HepG2 (cell line): ENCODE measurements at regions not wholly inside any gene's neighbourhood (a gene's known extent, or its start where the extent isn't known, plus 50 kb on each side); places are given as distances from the start of the nearest gene placed in this dataset.

ENCODE experiments used
- ATAC-seq: fragments of 200-7000 bp; cut with Tn5 transposase; 3 replicates; pipeline ENCODE4 v1.9.1; 2020; ENCODE audit warnings: mild to moderate bottlenecking, moderate library complexity
- BruUV-seq: library from RNA; stranded (reverse); fragments of 400-500 nt; replicated peaks from 2 replicates; lab custom pipeline; 2021; lab: Mats Ljungman, UMichigan
- CTCF ChIA-PET: fragments of 300-600 bp; formaldehyde crosslinking; extraction: SDS; loops from one replicate; lab custom pipeline; 2021; ENCODE audit warnings: low total read pairs, inconsistent platforms, low intra/inter-chr PET ratio; lab: Yijun Ruan, JAX
- POLR2A ChIA-PET: fragments of 350-600 bp; sonication (Branson Sonifier 250); formaldehyde crosslinking; loops from one replicate; lab custom pipeline; 2020; ENCODE audit warnings: antibody characterized with exemption, inconsistent platforms; lab: Yijun Ruan, JAX
- DNase-seq: peaks from one replicate; pipeline ENCODE4 v3.0.0-alpha.2; 2015; ENCODE audit warnings: low spot score
- FAIRE-seq: peaks from 3 replicates; lab custom pipeline; 2011; peaks lifted over from hg19 to GRCh38; lab: Jason Lieb, UNC
- H2AFZ ChIP-seq: one replicate; pipeline ENCODE4 v1.6.1; 2011; ENCODE audit warnings: low read length, inconsistent platforms
- H3K27ac ChIP-seq: fragments of 300-600 bp; 3 replicates; pipeline ENCODE4 v1.8.0; 2011; ENCODE audit warnings: mixed run types, mild to moderate bottlenecking, mixed read lengths, low read length, inconsistent platforms; ENCODE audit not compliant: insufficient read depth; ENCODE audit errors: extremely low read length
- H3K27me3 ChIP-seq, 2 experiments: fragments of 200-600 bp in 1 of 2; 2 replicates in 1 of 2; 3 replicates in 1 of 2; pipeline versions ENCODE4 v1.6.0 to v1.8.0; 2011; ENCODE audit warnings: low read length in 2 of 2, mild to moderate bottlenecking in 2 of 2, moderate library complexity in 2 of 2, inconsistent platforms in 1 of 2; ENCODE audit not compliant: insufficient read depth in 2 of 2, control insufficient read depth in 1 of 2
- H3K36me3 ChIP-seq, 2 experiments: fragments of 200-600 bp in 1 of 2; replicated peaks in 1 of 2; 2 replicates in 1 of 2; 3 replicates in 1 of 2; pipeline versions ENCODE4 v1.5.1 to v1.8.0; 2011; ENCODE audit warnings: low read length in 2 of 2, inconsistent platforms in 1 of 2; ENCODE audit not compliant: insufficient read depth in 2 of 2, control insufficient read depth in 1 of 2
- H3K4me1 ChIP-seq: 2 replicates; pipeline ENCODE4 v1.5.1; 2012; ENCODE audit warnings: low read length, inconsistent platforms; ENCODE audit not compliant: insufficient read depth
- H3K4me2 ChIP-seq: 2 replicates; pipeline ENCODE4 v1.6.0; 2011; ENCODE audit warnings: low read depth, low read length, inconsistent platforms
- H3K4me3 ChIP-seq, 3 experiments: fragments of 200-600 bp in 1 of 3; sonication (generic), shearing (Covaris generic) in 1 of 3; replicated peaks in 1 of 3; 2 replicates each; pipeline ENCODE4 v1.5.1; 2011 to 2016; ENCODE audit warnings: low read length in 3 of 3, inconsistent platforms in 2 of 3, low read depth in 2 of 3, mild to moderate bottlenecking in 2 of 3, control low read depth in 1 of 3, mixed read lengths in 1 of 3; ENCODE audit not compliant: insufficient read depth in 1 of 3
- H3K79me2 ChIP-seq: one replicate; pipeline ENCODE4 v1.6.1; 2011; ENCODE audit warnings: low read length, inconsistent platforms; ENCODE audit not compliant: insufficient read depth
- H3K9ac ChIP-seq: 2 replicates; pipeline ENCODE4 v1.6.0; 2011; ENCODE audit warnings: mild to moderate bottlenecking, low read depth, low read length, inconsistent platforms; ENCODE audit not compliant: insufficient read depth
- H3K9me3 ChIP-seq: 2 replicates; pipeline ENCODE4 v1.5.1; 2012; ENCODE audit warnings: mild to moderate bottlenecking, low read length
- H4K20me1 ChIP-seq: 2 replicates; pipeline ENCODE4 v1.6.0; 2011; ENCODE audit warnings: inconsistent platforms, mild to moderate bottlenecking, low read length, moderate library complexity; ENCODE audit not compliant: insufficient read depth
- ATAD3A ChIP-seq: sonication (generic); formaldehyde crosslinking; IDR thresholded peaks from 2 replicates; pipeline ENCODE4 v1.4.0; 2020; ENCODE audit warnings: missing genetic modification reagents
- CC2D1A ChIP-seq: sonication (generic); formaldehyde crosslinking; IDR thresholded peaks from 2 replicates; pipeline ENCODE4 v1.8.1; 2023; ENCODE audit warnings: mild to moderate bottlenecking, missing genetic modification reagents
- DR1 ChIP-seq: sonication (generic); formaldehyde crosslinking; IDR thresholded peaks from 2 replicates; pipeline ENCODE4 v1.8.0; 2021; ENCODE audit warnings: mild to moderate bottlenecking, missing genetic modification reagents, inconsistent platforms
- GTF3A ChIP-seq: sonication (generic); formaldehyde crosslinking; conservative IDR thresholded peaks from 2 replicates; pipeline ENCODE4 v1.4.0; 2020; ENCODE audit warnings: mild to moderate bottlenecking, missing genetic modification reagents
- KAT2B ChIP-seq: fragments of 150-350 bp; IDR thresholded peaks from 2 replicates; pipeline ENCODE4 v1.6.1; 2014; ENCODE audit warnings: low read depth, low read length, borderline replicate concordance
- KLF13 ChIP-seq: sonication (generic); formaldehyde crosslinking; IDR thresholded peaks from 2 replicates; pipeline ENCODE4 v1.4.0; 2020; ENCODE audit warnings: mild to moderate bottlenecking, missing genetic modification reagents
- MBD4 ChIP-seq: IDR thresholded peaks from 2 replicates; pipeline ENCODE4 v1.6.1; 2012; ENCODE audit warnings: low read length, inconsistent platforms, borderline replicate concordance
- ZFP1 ChIP-seq: IDR thresholded peaks from 2 replicates; pipeline ENCODE4 v1.6.1; 2016
- ZNF629 ChIP-seq: sonication (generic); formaldehyde crosslinking; conservative IDR thresholded peaks from 2 replicates; pipeline ENCODE4 v1.5.0; 2020; ENCODE audit warnings: missing genetic modification reagents
- ZNF883 ChIP-seq: sonication (generic); formaldehyde crosslinking; IDR thresholded peaks from 2 replicates; pipeline ENCODE4 v1.5.1; 2020; ENCODE audit warnings: mild to moderate bottlenecking, missing genetic modification reagents; ENCODE audit errors: not compliant biosample characterization
- WGBS: methylation state at CpG from one replicate; pipeline ENCODE4 v1.1.6; 2017; ENCODE audit warnings: low lambda C conversion rate; 5-methylcytosine and 5-hydroxymethylcytosine counted together
- in situ Hi-C: cut with HindIII; loops from 2 replicates; pipeline ENCODE4 v1.10.0; 2017; ENCODE audit warnings: low pct_unique_long_range_greater_than_20kb; ENCODE audit not compliant: extremely low pct_ligation_motif_present
- intact Hi-C: fragments of 100-400 bp; cut with micrococcal nuclease; formaldehyde crosslinking; loops from one replicate; pipeline ENCODE4 v1.10.0; 2022; ENCODE audit not compliant: unreplicated experiment
- TF ChIP-seq, protein P1 (sequence below): sonication (generic); IDR thresholded peaks from 2 replicates; pipeline ENCODE4 v1.6.1; 2016; ENCODE audit warnings: low read depth, borderline replicate concordance
- TF ChIP-seq, protein P2 (sequence below): sonication (generic); formaldehyde crosslinking; IDR thresholded peaks from 2 replicates; pipeline ENCODE4 v1.5.1; 2020; ENCODE audit warnings: mild to moderate bottlenecking, moderate library complexity, missing genetic modification reagents
- TF ChIP-seq, protein P3 (sequence below): sonication (generic); formaldehyde crosslinking; IDR thresholded peaks from 2 replicates; pipeline ENCODE4 v1.8.1; 2022; ENCODE audit warnings: mild to moderate bottlenecking, missing genetic modification reagents
- TF ChIP-seq, protein P4 (sequence below): sonication (generic); formaldehyde crosslinking; IDR thresholded peaks from 2 replicates; pipeline ENCODE4 v1.8.0; 2023; ENCODE audit warnings: mild to moderate bottlenecking, missing genetic modification reagents
- TF ChIP-seq, protein P5 (sequence below): IDR thresholded peaks from 2 replicates; pipeline ENCODE4 v1.6.1; 2016; ENCODE audit warnings: missing compliant biosample characterization, missing genetic modification reagents, borderline replicate concordance

DNA sequence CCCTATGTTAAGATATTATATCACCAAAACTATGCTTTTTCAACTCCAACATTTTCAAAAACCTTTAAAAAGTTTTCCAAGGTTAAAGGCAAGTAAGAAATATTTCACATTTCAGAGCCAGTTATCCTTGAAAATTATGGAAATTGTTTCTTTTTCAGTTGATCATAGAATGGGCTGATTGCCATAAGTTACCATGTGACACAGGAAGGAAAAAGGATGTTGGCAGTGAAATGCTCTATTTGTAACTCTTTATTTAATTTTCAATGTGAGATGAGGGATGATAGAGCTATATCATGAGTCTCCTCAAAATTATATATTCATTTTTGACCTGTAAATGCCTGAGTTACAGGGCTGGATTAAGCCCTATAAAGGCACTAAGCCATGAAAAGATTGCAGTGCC lies 93.0 kb upstream of the PLS3 start:
- H3K27ac ChIP-seq, result no peak overlapping the region
- DNase-seq (no peak), FAIRE-seq (no peak), ATAC-seq (no peak)
- H3K4me2 ChIP-seq, result no peak overlapping the region
- no peak overlapping the region for H2AFZ ChIP-seq
- H3K4me3 ChIP-seq, result no peak overlapping the region
- H4K20me1 ChIP-seq, result no peaks in the 10 kb centered on the region
- H3K79me2 ChIP-seq, result no peaks in the 10 kb centered on the region
- no peaks in the 10 kb centered on the region for H3K9me3 ChIP-seq
- BruUV-seq, result no TSS peak
- intact Hi-C loops (no loop called here), in situ Hi-C loops (no loop called here)
- no peaks in the 10 kb centered on the region for H3K4me1 ChIP-seq
- no peaks in the 10 kb centered on the region for H3K27me3 ChIP-seq
- POLR2A ChIA-PET, result no interaction called here
- H3K36me3 ChIP-seq, result no peaks in the 10 kb centered on the region
- no peak overlapping the region for H3K9ac ChIP-seq
- CTCF ChIA-PET, result no interaction called here
- TF ChIP-seq KLF13 (no peak), ZNF883 (CRISPR knock-in tag) (no peak), DR1 (CRISPR knock-in tag) (no peak)
- TF ChIP-seq, all 625 proteins: peak for 0

DNA sequence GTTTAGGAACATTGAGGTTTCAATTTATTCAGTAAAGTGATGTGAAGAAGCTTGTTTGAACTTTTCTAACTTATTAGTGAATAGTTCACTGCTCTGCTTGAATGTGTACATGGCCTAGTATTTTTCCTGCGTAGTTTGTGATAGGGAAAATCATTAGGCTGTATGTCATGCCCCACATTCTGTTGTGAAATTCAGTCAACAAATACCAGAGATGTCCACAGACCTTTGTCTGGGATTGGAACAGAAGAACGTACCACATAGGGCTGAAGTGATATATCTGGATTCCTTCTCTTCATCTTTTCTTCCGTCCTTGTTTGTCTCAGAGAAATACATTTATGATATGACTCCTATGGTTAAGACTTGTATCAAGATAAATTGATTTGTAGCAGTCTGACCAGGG lies 88.8 kb upstream of the PLS3 start:
- in situ Hi-C loops (no loop called here), intact Hi-C loops (no loop called here)
- CTCF ChIA-PET, result no interaction called here
- Histone ChIP-seq H3K27me3 (no peaks in the 10 kb centered on the region), H4K20me1 (no peaks in the 10 kb centered on the region), H3K36me3 (no peaks in the 10 kb centered on the region), H3K9me3 (no peaks in the 10 kb centered on the region), H3K4me2 (no peak overlapping the region), H2AFZ (no peak overlapping the region), H3K4me3 (no peak overlapping the region), H3K79me2 (no peaks in the 10 kb centered on the region), H3K4me1 (no peaks in the 10 kb centered on the region), H3K9ac (no peak overlapping the region), H3K27ac (no peak overlapping the region)
- WGBS, result 4% methylated on average over 3 of the region's 3 CpGs
- DNase-seq (no peak), FAIRE-seq (no peak), ATAC-seq (no peak)
- no TSS peak for BruUV-seq
- POLR2A ChIA-PET, result no interaction called here
- TF ChIP-seq, protein P1, sequence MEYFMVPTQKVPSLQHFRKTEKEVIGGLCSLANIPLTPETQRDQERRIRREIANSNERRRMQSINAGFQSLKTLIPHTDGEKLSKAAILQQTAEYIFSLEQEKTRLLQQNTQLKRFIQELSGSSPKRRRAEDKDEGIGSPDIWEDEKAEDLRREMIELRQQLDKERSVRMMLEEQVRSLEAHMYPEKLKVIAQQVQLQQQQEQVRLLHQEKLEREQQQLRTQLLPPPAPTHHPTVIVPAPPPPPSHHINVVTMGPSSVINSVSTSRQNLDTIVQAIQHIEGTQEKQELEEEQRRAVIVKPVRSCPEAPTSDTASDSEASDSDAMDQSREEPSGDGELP, result no peak
- TF ChIP-seq, protein P2, sequence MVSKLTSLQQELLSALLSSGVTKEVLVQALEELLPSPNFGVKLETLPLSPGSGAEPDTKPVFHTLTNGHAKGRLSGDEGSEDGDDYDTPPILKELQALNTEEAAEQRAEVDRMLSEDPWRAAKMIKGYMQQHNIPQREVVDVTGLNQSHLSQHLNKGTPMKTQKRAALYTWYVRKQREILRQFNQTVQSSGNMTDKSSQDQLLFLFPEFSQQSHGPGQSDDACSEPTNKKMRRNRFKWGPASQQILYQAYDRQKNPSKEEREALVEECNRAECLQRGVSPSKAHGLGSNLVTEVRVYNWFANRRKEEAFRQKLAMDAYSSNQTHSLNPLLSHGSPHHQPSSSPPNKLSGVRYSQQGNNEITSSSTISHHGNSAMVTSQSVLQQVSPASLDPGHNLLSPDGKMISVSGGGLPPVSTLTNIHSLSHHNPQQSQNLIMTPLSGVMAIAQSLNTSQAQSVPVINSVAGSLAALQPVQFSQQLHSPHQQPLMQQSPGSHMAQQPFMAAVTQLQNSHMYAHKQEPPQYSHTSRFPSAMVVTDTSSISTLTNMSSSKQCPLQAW (CRISPR knock-in tag), result no peak
- no peak for TF ChIP-seq ATAD3A
- no peak for TF ChIP-seq MBD4
- no peak for TF ChIP-seq KAT2B
- TF ChIP-seq GTF3A (CRISPR knock-in tag), result no peak
- TF ChIP-seq, protein P3, sequence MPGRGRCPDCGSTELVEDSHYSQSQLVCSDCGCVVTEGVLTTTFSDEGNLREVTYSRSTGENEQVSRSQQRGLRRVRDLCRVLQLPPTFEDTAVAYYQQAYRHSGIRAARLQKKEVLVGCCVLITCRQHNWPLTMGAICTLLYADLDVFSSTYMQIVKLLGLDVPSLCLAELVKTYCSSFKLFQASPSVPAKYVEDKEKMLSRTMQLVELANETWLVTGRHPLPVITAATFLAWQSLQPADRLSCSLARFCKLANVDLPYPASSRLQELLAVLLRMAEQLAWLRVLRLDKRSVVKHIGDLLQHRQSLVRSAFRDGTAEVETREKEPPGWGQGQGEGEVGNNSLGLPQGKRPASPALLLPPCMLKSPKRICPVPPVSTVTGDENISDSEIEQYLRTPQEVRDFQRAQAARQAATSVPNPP (CRISPR knock-in tag), result no peak
- no peak for TF ChIP-seq ZNF629 (CRISPR knock-in tag)
- TF ChIP-seq, protein P4, sequence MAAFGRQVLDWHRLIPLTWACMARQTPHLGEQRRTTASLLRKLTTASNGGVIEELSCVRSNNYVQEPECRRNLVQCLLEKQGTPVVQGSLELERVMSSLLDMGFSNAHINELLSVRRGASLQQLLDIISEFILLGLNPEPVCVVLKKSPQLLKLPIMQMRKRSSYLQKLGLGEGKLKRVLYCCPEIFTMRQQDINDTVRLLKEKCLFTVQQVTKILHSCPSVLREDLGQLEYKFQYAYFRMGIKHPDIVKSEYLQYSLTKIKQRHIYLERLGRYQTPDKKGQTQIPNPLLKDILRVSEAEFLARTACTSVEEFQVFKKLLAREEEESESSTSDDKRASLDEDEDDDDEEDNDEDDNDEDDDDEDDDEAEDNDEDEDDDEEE (CRISPR knock-in tag), result no peak
- TF ChIP-seq, protein P5, sequence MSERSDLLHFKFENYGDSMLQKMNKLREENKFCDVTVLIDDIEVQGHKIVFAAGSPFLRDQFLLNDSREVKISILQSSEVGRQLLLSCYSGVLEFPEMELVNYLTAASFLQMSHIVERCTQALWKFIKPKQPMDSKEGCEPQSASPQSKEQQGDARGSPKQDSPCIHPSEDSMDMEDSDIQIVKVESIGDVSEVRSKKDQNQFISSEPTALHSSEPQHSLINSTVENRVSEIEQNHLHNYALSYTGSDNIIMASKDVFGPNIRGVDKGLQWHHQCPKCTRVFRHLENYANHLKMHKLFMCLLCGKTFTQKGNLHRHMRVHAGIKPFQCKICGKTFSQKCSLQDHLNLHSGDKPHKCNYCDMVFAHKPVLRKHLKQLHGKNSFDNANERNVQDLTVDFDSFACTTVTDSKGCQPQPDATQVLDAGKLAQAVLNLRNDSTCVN (CRISPR knock-in tag), result no peak
- no peak for TF ChIP-seq CC2D1A (CRISPR knock-in tag)
- no peak for TF ChIP-seq ZFP1 (CRISPR knock-in tag)
